ENCODE measurements at regions not wholly inside any gene's neighbourhood (a gene's known extent, or its start where the extent isn't known, plus 50 kb on each side); places are given as distances from the start of the nearest gene placed in this dataset.

- BruUV-seq (replicated peaks): no TSS peak
- ChIA-PET POLR2A (ENCODE audit: low non-redundant PET) (no interaction called here), CTCF (no interaction called here)
- TF ChIP-seq CTCF (conservative IDR thresholded peaks at IDR 0.05; ENCODE audit: low read depth, low read length) (no peak), EZH2 (IDR thresholded peaks at IDR 0.05; ENCODE audit: borderline replicate concordance, low read depth, low read length, poor library complexity, severe bottlenecking) (no peak)
- no peak overlapping the region for H3K4me3 ChIP-seq (ENCODE audit: low read depth, low read length, poor library complexity, severe bottlenecking)
- peak overlapping the region; percentile 93 for H3K27ac ChIP-seq (ENCODE audit: low read depth, low read length, poor library complexity, severe bottlenecking)
- H3K9me3 ChIP-seq (ENCODE audit: low read depth, low read length, poor library complexity, severe bottlenecking): peaks cover 6% of the 10 kb centered on the region
- peaks cover 68% of the 10 kb centered on the region for H3K4me1 ChIP-seq (ENCODE audit: insufficient read depth, low read length, poor library complexity, severe bottlenecking)
- no peaks in the 10 kb centered on the region for H3K27me3 ChIP-seq (replicated peaks; ENCODE audit: insufficient read depth, low read depth, low read length, poor library complexity)
- H3K36me3 ChIP-seq (ENCODE audit: insufficient read depth, low read length, poor library complexity, severe bottlenecking): peaks cover 6% of the 10 kb centered on the region
- no peak for DNase-seq (ENCODE audit: low spot score)
- intact Hi-C loops (cut with micrococcal nuclease; ENCODE audit: unreplicated experiment): no loop called here
These were observed 59.4 kb downstream of the ZZZ3 start for GRCh38 chr1:77623066-77623465.

GRCh38 chr1:77620273-77620672, 62.2 kb downstream of the ZZZ3 start:
- Histone ChIP-seq H3K9me3 (ENCODE audit: low read depth, low read length, poor library complexity, severe bottlenecking) (no peaks in the 10 kb centered on the region), H3K36me3 (ENCODE audit: insufficient read depth, low read length, poor library complexity, severe bottlenecking) (peaks cover 2% of the 10 kb centered on the region), H3K4me3 (ENCODE audit: low read depth, low read length, poor library complexity, severe bottlenecking) (no peak overlapping the region), H3K27ac (ENCODE audit: low read depth, low read length, poor library complexity, severe bottlenecking) (peak overlapping the region; percentile 93), H3K27me3 (replicated peaks; ENCODE audit: insufficient read depth, low read depth, low read length, poor library complexity) (no peaks in the 10 kb centered on the region), H3K4me1 (ENCODE audit: insufficient read depth, low read length, poor library complexity, severe bottlenecking) (peaks cover 72% of the 10 kb centered on the region)
- no TSS peak for BruUV-seq (replicated peaks)
- no peak for TF ChIP-seq EZH2 (IDR thresholded peaks at IDR 0.05; ENCODE audit: borderline replicate concordance, low read depth, low read length, poor library complexity, severe bottlenecking)
- TF ChIP-seq CTCF (conservative IDR thresholded peaks at IDR 0.05; ENCODE audit: low read depth, low read length): no peak
- intact Hi-C loops (cut with micrococcal nuclease; ENCODE audit: unreplicated experiment): loop anchor here (1.0 to 2.0 kb wide), 2 partner anchors 55 to 63 kb away; partner anchors contain the start of gene ZZZ3
- DNase-seq (ENCODE audit: low spot score): peak; percentile 91
- POLR2A ChIA-PET (ENCODE audit: low non-redundant PET): no interaction called here
- CTCF ChIA-PET: interaction anchor here (0.6 to 0.8 kb wide), 3 partner anchors 12 to 384 kb away, joined by 3 to 7 read pairs (median 5); no protein-coding TSS in a partner anchor

- TF ChIP-seq CTCF (conservative IDR thresholded peaks at IDR 0.05; ENCODE audit: low read depth, low read length) (no peak), EZH2 (IDR thresholded peaks at IDR 0.05; ENCODE audit: borderline replicate concordance, low read depth, low read length, poor library complexity, severe bottlenecking) (no peak)
- Histone ChIP-seq H3K4me1 (ENCODE audit: insufficient read depth, low read length, poor library complexity, severe bottlenecking) (peaks cover 19% of the 10 kb centered on the region), H3K4me3 (ENCODE audit: low read depth, low read length, poor library complexity, severe bottlenecking) (no peak overlapping the region), H3K27me3 (replicated peaks; ENCODE audit: insufficient read depth, low read depth, low read length, poor library complexity) (no peaks in the 10 kb centered on the region), H3K36me3 (ENCODE audit: insufficient read depth, low read length, poor library complexity, severe bottlenecking) (peaks cover 4% of the 10 kb centered on the region), H3K27ac (ENCODE audit: low read depth, low read length, poor library complexity, severe bottlenecking) (no peak overlapping the region), H3K9me3 (ENCODE audit: low read depth, low read length, poor library complexity, severe bottlenecking) (peaks cover 18% of the 10 kb centered on the region)
- no TSS peak for BruUV-seq (replicated peaks)
- ChIA-PET CTCF (no interaction called here), POLR2A (ENCODE audit: low non-redundant PET) (interaction anchor here (0.6 kb wide), 1 partner anchor 26 kb away, joined by 4 read pairs; no protein-coding TSS in a partner anchor)
- no peak for DNase-seq (ENCODE audit: low spot score)
- intact Hi-C loops (cut with micrococcal nuclease; ENCODE audit: unreplicated experiment): no loop called here
These were observed 68.4 kb downstream of the ZZZ3 start for GRCh38 chr1:77614037-77614436.

All from A673 (cell line).